Left cardiac atrium (tissue), 4 donors: ENCODE measurements at regions not wholly inside any gene's neighbourhood (a gene's known extent, or its start where the extent isn't known, plus 50 kb on each side); places are given as distances from the start of the nearest gene placed in this dataset.
A peak's percentile ranks its signal among the peaks of the same experiment; 100 is the strongest.
"Not testable (repeated sequence)": the region's sequence is repeated elsewhere in the genome, so short reads cannot be mapped to it uniquely, and the experiment has no call there.

Experiments used
- ATAC-seq, 2 donors: fragments of 200-7000 bp; cut with Tn5 transposase; one replicate each; pipeline ENCODE4 v1.9.1; 2020; ENCODE audit warnings: mild to moderate bottlenecking in 2 of 2, moderate library complexity in 2 of 2
- DNase-seq: peaks from one replicate; pipeline ENCODE4 v3.0.0-alpha.2; 2020
- intact Hi-C, 2 donors: fragments of 100-400 bp; cut with DNase I; formaldehyde crosslinking; loops; one replicate each; pipeline versions ENCODE4 v1.14.1 to v1.15.1; 2022 to 2023
- donor health status: DM: no; HTN: yes; CAD: no.
- donor health status: DM: no; HTN: yes; CAD: no; lungs with severe emphysema.
- donor health status: DM: yes; HTN: yes; CAD: no.
- donor health status: Dilated cardiomyopathy.

DNA sequence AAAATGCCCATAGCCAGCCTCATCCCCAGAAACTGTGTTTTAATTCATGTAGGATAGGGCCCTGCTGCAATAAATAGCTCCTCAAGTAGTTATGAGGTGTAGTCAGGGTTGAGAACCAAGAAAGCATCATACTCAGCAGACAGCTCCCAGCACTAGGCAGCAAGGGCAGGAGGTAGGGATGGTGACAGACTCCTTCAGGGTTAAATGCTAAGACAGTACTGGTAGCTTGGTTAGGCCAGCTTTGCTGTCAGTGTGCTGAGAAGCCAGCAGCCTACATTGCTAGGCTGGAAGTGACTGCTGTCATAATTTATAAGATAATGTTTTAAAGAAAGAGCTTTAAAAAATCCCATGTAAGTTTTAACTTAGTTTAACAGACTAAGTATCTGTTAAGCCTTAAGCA is 113.9 kb upstream of the IMMP2L start:
- intact Hi-C loops = no loop called here
- DNase-seq (no peak), ATAC-seq (no peak)

DNA sequence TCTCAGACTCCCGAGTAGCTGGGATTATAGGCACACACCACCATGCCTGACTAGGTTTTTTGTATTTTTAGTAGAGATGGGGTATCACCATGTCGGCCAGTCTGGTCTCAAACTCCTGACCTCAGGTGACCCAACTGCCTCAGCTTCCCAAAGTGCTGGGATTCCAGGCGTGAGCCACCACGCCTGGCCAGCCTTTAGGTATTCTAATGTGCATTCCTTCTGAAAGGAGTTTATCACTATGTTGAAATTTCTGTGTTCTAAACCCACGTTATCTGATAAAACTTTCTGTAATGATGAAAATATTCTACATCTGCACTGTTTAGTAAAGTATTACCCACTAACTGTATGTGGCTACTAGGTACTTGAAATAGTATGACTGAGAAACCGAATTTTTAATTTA is 110.6 kb upstream of the IMMP2L start:
- intact Hi-C loops = no loop called here
- DNase-seq (no peak), ATAC-seq (no peak)

DNA sequence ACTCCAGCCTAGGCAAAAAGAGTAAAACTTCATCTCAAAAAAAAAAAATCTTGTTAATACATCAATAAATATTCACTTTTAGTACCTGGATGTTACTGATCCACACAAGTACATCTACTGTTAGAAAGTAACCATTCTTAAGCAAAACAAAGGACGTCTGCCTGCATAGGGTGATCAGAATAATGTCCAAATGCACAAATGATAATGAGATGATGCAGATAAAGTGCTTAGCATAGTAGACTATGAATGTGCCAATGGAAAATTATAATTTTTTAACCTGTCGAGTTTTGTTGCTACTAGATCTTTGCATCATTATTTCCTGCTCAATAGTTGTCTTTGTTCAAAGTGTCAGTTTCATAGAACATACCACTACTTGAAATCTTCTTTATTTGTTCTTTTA is 109.6 kb upstream of the IMMP2L start:
- DNase-seq (no peak), ATAC-seq (no peak)
- intact Hi-C loops = no loop called here

DNA sequence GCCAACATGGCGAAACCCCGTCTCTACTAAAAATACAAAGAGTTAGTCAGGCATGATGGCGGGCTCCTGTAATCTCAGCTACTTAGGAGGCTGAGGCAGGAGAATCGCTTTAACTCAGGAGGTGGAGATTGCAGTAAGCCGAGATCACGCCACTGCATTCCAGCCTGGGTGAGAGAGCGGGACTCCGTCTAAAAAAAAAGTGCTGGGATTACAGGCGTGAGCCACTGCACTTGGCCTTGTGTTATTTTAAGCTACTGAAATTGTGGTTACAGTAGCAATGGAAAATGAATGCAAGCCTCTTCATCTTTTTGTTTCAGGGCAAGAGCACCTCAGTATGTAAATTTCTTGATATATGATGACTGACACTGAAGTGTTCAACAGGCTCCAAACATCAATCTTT is 106.4 kb upstream of the IMMP2L start:
- DNase-seq (no peak), ATAC-seq (no peak)
- intact Hi-C loops = no loop called here

DNA sequence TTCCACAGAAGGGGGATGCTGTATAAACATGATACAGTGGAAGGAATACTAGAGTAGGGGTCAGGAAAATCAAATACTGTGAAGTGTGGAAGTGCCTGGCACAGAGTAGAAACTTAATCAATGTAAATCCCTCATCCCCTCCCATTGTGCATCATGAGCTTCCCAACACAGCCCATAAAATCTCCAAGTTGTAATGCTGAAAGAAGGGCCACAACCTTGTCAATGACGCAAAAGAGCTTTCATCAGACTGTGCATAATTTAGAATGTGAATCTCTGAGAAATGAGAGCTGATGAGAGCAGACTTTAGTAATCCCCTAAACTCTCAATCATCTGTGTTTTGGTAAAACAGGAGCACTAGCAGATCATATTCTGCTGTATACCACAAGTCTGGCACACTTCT is 105.2 kb upstream of the IMMP2L start:
- intact Hi-C loops = no loop called here
- ATAC-seq = no peak

DNA sequence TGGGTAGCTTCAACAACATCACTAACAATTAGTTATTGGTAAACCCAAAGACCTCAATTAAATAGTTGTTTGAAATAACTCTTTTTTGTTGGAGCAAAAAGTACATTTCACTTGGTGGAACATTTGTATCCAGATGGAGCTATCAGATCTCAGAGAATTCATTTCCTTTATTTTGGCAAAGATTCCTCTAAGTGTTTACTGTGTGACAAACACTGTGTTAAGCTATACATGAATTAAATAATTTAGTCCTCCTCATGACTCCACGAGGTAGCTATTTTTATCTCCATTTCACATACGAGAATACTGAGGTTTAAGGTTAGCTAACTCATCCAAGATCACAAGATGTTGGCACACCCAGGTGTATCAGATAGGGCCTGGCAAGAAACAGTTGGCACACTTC is 104.0 kb upstream of the IMMP2L start:
- ATAC-seq (no peak), DNase-seq (no peak)
- intact Hi-C loops = no loop called here

More for the DNA sequence above, 105.2 kb upstream of the IMMP2L start:
- no peak for DNase-seq

DNA sequence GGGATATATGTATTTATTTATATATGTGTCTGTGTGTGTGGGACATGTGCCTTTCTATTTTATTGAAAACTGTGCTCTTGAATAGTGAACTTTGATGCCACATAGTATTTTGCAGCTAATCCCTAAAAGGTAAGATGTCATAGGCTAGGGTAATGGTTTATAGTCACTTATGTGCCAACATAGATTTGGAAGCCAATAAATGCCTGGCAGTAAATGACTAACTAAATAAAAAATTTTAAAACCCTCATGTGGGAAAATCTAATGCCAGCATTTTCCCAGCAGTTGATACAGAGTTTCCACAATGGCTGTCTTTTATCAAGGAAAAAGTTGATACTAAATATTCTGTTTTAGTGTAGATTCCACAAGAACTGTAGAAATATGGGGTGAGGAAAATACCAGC is 101.5 kb upstream of the IMMP2L start:
- ATAC-seq = no peak
- no peak for DNase-seq

DNA sequence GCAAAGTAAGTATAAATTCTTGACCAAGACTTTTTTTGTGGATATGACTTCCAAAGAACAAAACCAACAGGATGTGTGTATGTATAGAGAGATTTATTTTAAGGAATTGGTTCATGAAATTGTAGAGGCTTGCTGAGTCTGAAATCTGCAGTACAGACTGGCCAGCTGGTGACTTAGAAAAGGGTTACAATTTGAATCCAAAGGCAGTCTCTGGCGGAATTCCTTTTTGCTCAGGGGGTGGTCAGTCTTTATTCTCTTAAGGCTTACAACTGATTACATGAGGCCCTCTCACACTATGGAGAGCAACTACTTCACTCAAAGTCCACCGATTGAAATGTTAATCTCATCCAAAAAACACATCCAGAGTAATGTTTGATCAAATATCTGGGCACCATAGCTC is 100.1 kb upstream of the IMMP2L start:
- intact Hi-C loops = no loop called here
- ATAC-seq = no peak
- DNase-seq = no peak

More for the DNA sequence above, 101.5 kb upstream of the IMMP2L start:
- intact Hi-C loops = no loop called here

DNA sequence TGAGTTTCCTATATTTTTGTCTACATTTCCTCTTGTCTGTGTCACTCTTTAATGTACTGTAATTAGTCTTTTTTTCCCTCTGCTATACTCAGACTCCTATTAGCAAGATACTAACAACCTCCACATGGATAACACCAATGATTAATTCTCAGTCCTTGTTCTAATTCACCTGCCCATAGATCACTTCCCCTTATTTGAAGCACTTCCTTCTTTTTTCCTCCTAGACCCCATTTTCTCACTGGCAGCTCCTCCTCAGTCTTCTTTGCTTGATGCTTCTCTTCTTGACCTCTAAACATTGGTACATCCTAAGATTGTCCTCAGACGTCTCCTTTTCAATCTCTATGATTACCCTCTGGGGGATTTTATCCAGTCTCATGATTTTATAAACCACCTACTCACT is 98.2 kb upstream of the IMMP2L start:
- ATAC-seq = no peak

DNA sequence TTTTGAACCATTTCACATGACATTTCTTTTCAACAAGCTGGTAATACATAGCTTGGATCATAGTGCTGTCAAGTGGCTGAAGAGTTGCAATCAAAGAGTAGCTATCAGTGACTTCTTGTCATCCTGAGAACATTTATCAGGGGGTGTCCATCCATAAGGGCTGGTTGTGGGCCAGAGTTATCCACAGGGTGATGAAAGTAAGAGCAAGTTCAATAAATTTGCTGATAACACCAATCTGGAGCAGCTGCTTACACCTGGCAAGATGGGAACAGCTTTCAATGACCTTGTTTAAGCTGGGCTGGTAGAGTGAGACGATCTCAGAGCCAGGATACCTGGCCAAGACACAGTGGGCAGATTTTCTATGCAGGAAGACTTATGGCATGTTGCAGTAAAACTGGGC is 96.3 kb upstream of the IMMP2L start:
- no peak for ATAC-seq
- DNase-seq = no peak
- intact Hi-C loops = no loop called here

More for the DNA sequence above, 98.2 kb upstream of the IMMP2L start:
- intact Hi-C loops = no loop called here
- DNase-seq = no peak

DNA sequence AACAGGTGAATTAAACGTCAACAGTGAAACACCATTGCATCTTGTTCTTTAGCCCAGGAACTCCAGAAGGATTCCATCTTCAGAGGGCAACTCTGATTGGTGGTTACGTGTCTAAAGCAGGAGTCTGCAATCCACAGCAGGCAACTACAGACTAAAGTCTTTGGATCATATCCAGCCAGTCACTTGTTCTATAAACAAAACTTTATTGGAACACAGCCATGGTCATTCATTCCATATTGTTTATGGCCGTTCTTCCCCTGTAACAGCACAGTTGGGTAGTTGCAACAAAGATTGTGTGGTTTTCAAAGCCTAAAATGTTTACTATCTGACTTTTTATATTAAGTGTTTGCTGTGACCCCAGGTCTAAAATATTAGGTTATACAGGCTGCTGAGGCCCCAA is 94.7 kb upstream of the IMMP2L start:
- no peak for DNase-seq
- ATAC-seq = no peak
- intact Hi-C loops = no loop called here

DNA sequence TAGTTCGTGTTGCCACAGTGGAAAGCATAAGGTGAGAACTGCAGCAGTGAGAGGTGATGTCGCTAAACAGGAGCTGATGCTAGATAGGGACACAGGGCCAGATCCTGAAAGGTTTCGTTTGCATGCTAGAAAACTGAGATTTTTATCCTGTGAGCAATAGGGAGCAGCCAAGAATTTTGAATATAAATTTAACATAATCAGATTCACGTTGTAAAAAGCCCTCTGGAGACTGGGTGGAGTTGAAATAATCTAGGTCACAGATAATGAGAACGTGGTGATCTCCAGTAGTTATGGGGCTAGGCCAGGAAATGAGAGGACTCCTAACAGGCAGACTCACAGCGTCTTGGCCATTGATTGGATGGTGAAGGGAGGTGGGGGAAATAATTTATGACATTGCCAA is 92.1 kb upstream of the IMMP2L start:
- DNase-seq (no peak), ATAC-seq (no peak)
- intact Hi-C loops = no loop called here

DNA sequence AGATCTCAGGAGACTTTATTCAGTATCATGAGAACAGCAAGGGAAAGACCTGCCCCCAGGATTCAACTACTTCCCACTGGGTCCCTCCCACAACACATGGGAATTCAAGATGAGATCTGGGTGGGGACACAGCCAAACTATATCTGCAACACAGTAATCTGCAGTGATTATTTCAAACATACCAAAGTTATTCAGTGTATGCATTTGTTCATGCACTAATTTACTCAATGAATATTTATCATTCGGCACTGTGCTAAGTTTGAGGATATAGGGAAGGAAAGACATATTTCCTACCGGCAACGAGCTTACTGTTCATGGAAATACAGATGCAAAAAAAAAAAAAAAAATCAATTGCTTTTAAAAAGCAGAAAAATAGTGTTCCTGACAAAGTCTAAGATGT is 91.6 kb upstream of the IMMP2L start:
- ATAC-seq (no peak), DNase-seq (no peak)
- intact Hi-C loops = no loop called here

DNA sequence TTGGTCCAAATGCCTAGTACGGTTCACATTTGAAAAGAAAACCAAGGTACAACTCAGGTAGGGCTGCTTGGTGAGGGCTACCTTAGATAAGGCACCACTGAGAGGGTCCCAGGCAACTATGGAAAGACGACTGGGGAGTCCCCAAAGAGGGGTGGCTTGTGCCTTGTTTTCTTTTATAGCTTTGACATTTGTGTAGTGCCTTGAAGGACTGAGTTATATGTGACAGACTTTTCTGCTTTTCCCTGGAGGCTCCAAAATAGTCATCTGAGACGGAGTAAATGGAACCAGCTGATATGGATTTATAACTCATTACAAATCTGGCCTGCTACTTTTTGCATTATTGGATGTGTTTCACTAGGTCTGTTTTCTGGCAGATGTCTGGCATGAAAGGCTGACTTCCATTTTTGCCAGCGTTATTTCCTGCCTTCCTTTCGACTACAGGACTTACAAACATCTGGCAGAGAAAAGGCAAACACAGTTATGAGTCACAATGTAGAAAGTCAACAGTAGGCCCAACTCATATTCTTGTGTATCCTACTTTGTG is 88.2 kb upstream of the IMMP2L start:
- ATAC-seq (peak in 1 of 2 donors; percentile 58), DNase-seq (no peak)
- intact Hi-C loops = no loop called here

DNA sequence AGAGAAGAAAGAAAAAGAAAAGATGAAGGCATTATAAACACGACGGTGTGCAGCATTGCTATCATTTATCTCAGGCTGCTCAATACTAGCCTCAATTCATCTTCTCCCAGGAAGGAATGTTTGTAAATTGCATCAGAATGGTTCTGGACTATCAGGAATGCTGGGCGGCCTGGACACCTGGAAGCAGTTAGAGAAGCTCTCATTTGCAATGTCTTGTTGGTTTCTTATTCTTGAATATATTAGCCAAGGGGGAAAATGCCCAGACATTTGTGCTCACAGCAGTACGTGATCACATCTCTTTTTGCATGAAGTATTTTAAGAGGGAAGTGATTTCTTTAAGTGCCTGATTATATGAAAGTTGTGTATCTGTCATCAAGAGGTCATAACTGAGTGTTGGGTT is 85.6 kb upstream of the IMMP2L start:
- ATAC-seq = no peak
- intact Hi-C loops = no loop called here
- DNase-seq = no peak

DNA sequence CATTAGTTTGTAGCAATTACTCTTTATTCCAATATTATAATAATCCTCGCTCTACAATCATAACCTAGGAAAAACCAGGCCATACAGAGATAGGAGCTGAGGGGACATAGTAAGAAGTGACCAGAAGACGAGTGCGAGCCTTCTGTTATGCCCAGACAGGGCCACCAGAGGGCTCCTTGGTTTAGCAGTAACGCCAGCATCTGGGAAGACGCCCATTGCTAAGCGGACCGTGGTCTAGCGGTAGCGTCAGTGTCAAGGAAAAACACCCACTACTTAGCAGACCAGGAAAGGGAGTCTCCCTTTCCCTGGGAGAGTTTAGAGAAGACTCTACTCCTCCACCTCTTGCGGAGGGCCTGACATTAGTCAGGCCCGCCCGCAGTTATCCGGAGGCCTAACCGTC is 82.3 kb upstream of the IMMP2L start:
- intact Hi-C loops, DNase-seq, ATAC-seq: not testable (repeated sequence)

DNA sequence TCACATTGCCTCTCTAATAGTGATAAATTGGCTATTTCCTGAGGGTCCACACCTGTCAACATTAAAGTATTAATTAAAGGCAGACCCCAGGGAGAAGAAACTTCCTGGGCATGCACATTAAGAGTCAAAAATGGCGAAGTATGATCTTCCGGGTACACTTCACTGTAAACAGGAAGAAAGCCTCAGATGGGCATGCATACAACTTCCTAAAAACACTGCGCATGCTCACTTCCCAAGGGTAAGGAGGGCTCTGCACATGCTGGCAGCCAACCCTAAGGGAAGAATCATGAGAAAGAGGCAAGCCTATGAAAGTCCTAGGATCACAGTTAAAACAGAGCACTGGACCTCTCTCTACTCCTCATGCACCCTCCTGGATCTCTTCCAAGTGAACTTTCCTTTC is 80.1 kb upstream of the IMMP2L start:
- intact Hi-C loops = no loop called here
- DNase-seq (no peak), ATAC-seq (no peak)

DNA sequence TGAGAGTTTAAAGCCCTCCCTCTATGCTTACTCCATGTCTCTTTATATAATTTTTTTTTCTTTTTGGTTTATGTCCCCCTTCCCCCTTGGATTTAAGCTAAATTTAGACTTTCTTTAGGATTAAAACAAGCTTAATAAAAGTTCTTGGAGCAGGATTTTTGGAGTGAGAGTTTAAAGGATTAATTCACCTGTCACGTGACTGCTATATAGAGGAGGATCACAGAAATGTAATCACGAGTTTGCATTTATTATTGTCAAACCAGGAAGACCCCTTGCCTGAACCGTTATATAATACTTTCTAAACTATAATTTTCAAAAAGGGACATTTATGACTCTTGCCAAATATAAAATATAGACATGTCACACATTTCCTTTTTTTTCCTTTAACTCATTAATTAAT is 78.1 kb upstream of the IMMP2L start:
- DNase-seq (no peak), ATAC-seq (no peak)
- intact Hi-C loops = no loop called here

DNA sequence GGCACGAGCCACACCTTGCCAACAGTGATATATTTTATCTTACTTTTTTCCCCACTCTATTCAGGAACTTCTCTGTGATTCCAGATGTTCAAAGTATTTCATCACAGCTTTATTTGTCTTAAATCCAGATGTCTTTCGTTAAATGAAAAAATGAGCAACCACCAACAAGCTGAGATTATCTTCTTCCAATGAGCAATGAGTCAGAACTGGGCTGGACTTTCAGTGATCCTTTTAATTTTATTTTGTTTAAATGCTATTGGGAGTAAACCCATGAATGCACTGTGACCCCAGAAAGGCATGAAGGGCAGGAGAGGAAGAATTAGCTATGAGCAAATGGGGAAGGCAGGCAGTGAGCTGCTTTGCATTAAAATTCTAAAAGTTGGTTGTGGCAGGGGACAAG is 77.6 kb upstream of the IMMP2L start:
- DNase-seq (no peak), ATAC-seq (peak; percentile 41 to 73)
- intact Hi-C loops = no loop called here

DNA sequence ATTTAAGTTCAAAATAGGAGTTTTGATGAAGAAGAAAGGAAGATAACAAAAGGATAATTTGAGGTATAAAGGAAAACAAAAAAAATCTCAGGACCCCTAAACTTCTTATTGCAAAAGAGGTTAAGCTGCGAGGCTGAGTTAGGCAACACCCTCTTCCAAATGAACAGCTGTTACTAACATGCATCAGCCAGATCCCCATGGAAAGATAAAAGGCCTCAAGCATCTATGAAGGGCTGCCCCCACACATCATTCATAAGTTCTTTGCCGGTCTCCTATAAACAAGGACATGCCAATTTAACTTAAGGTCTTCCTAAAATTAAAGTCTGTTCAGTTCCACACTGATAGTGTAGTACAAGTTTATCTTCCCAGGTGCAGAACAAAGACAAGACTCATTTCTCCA is 75.8 kb upstream of the IMMP2L start:
- ATAC-seq (peak in 1 of 2 donors; percentile 25), DNase-seq (no peak)
- intact Hi-C loops = no loop called here

DNA sequence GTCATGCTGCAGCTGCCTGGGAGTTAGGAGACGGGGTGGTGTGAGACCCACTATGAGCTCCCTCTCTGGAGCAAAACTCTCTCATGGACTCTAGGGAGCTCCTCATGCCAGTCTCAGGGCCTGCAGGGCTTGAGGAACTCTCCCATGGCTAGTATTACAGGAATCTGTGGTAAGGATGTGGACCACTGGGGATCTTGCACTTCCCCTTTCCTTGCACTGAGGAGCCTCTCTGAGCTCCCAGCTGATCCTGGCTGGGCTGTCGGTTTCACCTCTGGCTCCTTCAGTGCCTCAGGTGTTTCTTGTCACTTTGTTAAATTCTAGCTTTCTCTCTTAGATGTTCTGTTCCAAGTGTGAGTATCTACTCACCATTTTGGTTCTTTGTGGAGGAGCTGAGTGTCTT is 71.6 kb upstream of the IMMP2L start:
- no peak for ATAC-seq
- intact Hi-C loops = no loop called here
- DNase-seq = no peak

DNA sequence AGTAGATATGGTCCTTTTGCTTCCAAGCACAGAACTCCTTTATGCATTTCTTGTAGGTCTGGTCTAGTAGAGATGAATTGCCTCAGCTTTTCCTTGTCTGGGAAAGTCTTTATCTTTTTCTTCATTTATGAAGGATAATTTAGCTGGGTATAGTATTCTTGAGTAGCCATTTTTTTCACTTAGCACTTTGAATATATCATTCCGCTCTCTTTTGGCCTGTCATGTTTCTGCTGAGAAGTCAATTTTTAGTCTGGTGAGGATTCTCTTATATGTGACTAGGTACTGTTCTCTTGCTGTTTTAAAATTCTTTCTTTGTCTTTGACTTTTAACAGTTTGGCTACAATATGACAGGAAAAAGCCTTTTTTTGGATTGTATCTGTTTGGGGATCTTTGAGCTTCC is 68.6 kb upstream of the IMMP2L start:
- DNase-seq (no peak), ATAC-seq (no peak)
- intact Hi-C loops = no loop called here
